ENCODE measurements at regions not wholly inside any gene's neighbourhood (a gene's known extent, or its start where the extent isn't known, plus 50 kb on each side); places are given as distances from the start of the nearest gene placed in this dataset.

- no peak for DNase-seq
These were observed 74.7 kb upstream of the PIWIL1 start for GRCh38 chr12:130263025-130263424.

- no peak for DNase-seq
These were observed 73.7 kb upstream of the PIWIL1 start for GRCh38 chr12:130263996-130264395.

GRCh38 chr12:130266751-130267150 is 70.9 kb upstream of the PIWIL1 start:
- no peak for DNase-seq

- no peak for DNase-seq
These were observed 57.5 kb upstream of the PIWIL1 start for GRCh38 chr12:130280231-130280630.

GRCh38 chr12:130280742-130281141 is 56.9 kb upstream of the PIWIL1 start:
- DNase-seq: no peak

GRCh38 chr12:130281153-130281799 is 56.4 kb upstream of the PIWIL1 start:
- peak; percentile 33 for DNase-seq

GRCh38 chr12:130286041-130286440 is 51.6 kb upstream of the PIWIL1 start:
- DNase-seq: no peak

GRCh38 chr12:130286741-130287440 is 50.8 kb upstream of the PIWIL1 start:
- DNase-seq: no peak

Data from hematopoietic multipotent progenitor cell treated with erythropoietin and hydrocortisone succinate and interleukin-3 and kit ligand, for 6 days (in vitro differentiated cells).